B cell (primary cell): ENCODE measurements at regions not wholly inside any gene's neighbourhood (a gene's known extent, or its start where the extent isn't known, plus 50 kb on each side); places are given as distances from the start of the nearest gene placed in this dataset.
"Not testable (repeated sequence)": the region's sequence is repeated elsewhere in the genome, so short reads cannot be mapped to it uniquely, and the experiment has no call there.

Source experiments
- ATAC-seq: fragments of 200-7000 bp; cut with Tn5 transposase; one replicate; pipeline ENCODE4 v1.10.0; 2021; ENCODE audit warnings: low read depth, mild to moderate bottlenecking, moderate number of reproducible peaks, moderate library complexity
- CTCF ChIA-PET: fragments of 350-600 bp; sonication (Branson Sonifier 250); formaldehyde crosslinking; loops from one replicate; lab custom pipeline; 2021; ENCODE audit warnings: antibody characterized with exemption, inconsistent platforms; lab: Charles Lee
- POLR2A ChIA-PET: fragments of 350-600 bp; sonication (Branson Sonifier 250); formaldehyde crosslinking; loops from one replicate; lab custom pipeline; 2021; ENCODE audit warnings: antibody characterized with exemption; lab: Charles Lee
- DNase-seq: peaks from one replicate; pipeline ENCODE4 v3.0.0; 2013
- H2AFZ ChIP-seq: 2 replicates; pipeline ENCODE4 v1.6.1; 2012; ENCODE audit warnings: mild to moderate bottlenecking, low read depth, low read length; ENCODE audit not compliant: insufficient read depth, poor library complexity, severe bottlenecking
- H3K27ac ChIP-seq, 2 donors: 1 replicate in 1 of 2; 2 replicates in 1 of 2; pipeline ENCODE4 v1.5.1; 2012 to 2013; ENCODE audit warnings: low read length in 2 of 2, mild to moderate bottlenecking in 2 of 2, moderate library complexity in 1 of 2
- H3K27me3 ChIP-seq, 4 experiments: fragments of 200-600 bp in 1 of 4; sonication (generic) in 1 of 4; replicated peaks in 1 of 4; 1 replicate in 2 of 4; 2 replicates in 2 of 4; pipeline versions ENCODE4 v1.6.1 to v1.7.0; 2013 to 2016; ENCODE audit warnings: low read length in 3 of 4, mild to moderate bottlenecking in 2 of 4, mixed read lengths in 1 of 4, moderate library complexity in 1 of 4; ENCODE audit not compliant: insufficient read depth in 4 of 4, control insufficient read depth in 3 of 4; ENCODE audit errors: control extremely low read depth in 1 of 4
- H3K36me3 ChIP-seq, 2 experiments: replicated peaks in 1 of 2; 1 replicate in 1 of 2; 2 replicates in 1 of 2; pipeline versions ENCODE4 v1.6.1 to v1.7.1; 2013; ENCODE audit warnings: low read length in 1 of 2; ENCODE audit not compliant: insufficient read depth in 2 of 2, control insufficient read depth in 1 of 2; ENCODE audit errors: control extremely low read depth in 1 of 2, extremely low read depth in 1 of 2
- H3K4me1 ChIP-seq, 2 donors: fragments of 200-600 bp in 1 of 2; sonication (generic) in 1 of 2; 1 replicate in 1 of 2; 2 replicates in 1 of 2; pipeline versions ENCODE4 v1.5.1 to v1.6.1; 2013 to 2017; ENCODE audit warnings: low read length in 2 of 2; ENCODE audit not compliant: control insufficient read depth in 2 of 2, insufficient read depth in 2 of 2
- H3K4me2 ChIP-seq: replicated peaks from 2 replicates; pipeline ENCODE3; 2012; ENCODE audit warnings: mild to moderate bottlenecking, low read depth, low read length; ENCODE audit not compliant: poor library complexity, severe bottlenecking
- H3K4me3 ChIP-seq, 5 experiments: fragments of 200-600 bp in 1 of 5; sonication (generic) in 1 of 5; 1 replicate in 3 of 5; 2 replicates in 2 of 5; pipeline versions ENCODE4 v1.5.1 to v1.7.0; 2011 to 2016; ENCODE audit warnings: low read length in 4 of 5, mild to moderate bottlenecking in 4 of 5, low read depth in 2 of 5, control low read depth in 1 of 5, moderate library complexity in 1 of 5; ENCODE audit not compliant: insufficient read depth in 1 of 5; ENCODE audit errors: control extremely low read depth in 1 of 5, extremely low read depth in 1 of 5
- H3K79me2 ChIP-seq: fragments of 200-600 bp; sonication (generic); one replicate; pipeline ENCODE4 v1.6.0; 2016; ENCODE audit warnings: low read length; ENCODE audit not compliant: control insufficient read depth, insufficient read depth
- H3K9ac ChIP-seq: fragments of 200-600 bp; sonication (generic); 2 replicates; pipeline ENCODE4 v1.6.1; 2017; ENCODE audit warnings: mild to moderate bottlenecking, low read length, moderate library complexity
- H3K9me3 ChIP-seq, 3 donors: one replicate each; pipeline versions ENCODE4 v1.6.1 to v1.7.1; 2013; ENCODE audit warnings: low read length in 2 of 3; ENCODE audit not compliant: control insufficient read depth in 2 of 3, insufficient read depth in 1 of 3; ENCODE audit errors: control extremely low read depth in 1 of 3
- H4K20me1 ChIP-seq: 2 replicates; pipeline ENCODE4 v1.6.0; 2012; ENCODE audit warnings: mild to moderate bottlenecking, low read length; ENCODE audit not compliant: insufficient read depth, control insufficient read depth, poor library complexity, severe bottlenecking
- H3K27ac Mint-ChIP-seq: one replicate; pipeline ENCODE4 v1.8.0; 2021; ENCODE audit warnings: mixed read lengths
- H3K27me3 Mint-ChIP-seq: one replicate; pipeline ENCODE4 v1.8.0; 2021; ENCODE audit warnings: mixed read lengths
- H3K4me1 Mint-ChIP-seq: one replicate; pipeline ENCODE4 v1.8.0; 2021; ENCODE audit warnings: mixed read lengths
- H3K4me3 Mint-ChIP-seq: one replicate; pipeline ENCODE4 v1.8.0; 2021; ENCODE audit warnings: mixed read lengths
- H3K9me3 Mint-ChIP-seq: one replicate; pipeline ENCODE4 v1.8.0; 2022; ENCODE audit warnings: mixed read lengths; ENCODE audit not compliant: insufficient read depth
- CTCF ChIP-seq: fragments of 200-600 bp; IDR thresholded peaks from one replicate; pipeline ENCODE4 v1.8.0; 2022; ENCODE audit warnings: antibody characterized with exemption, mild to moderate bottlenecking
- EZH2 ChIP-seq: IDR thresholded peaks from 2 replicates; pipeline ENCODE4 v1.6.1; 2012; ENCODE audit warnings: borderline replicate concordance, low read depth, mild to moderate bottlenecking, moderate library complexity, low read length; ENCODE audit not compliant: insufficient read depth, poor library complexity, severe bottlenecking
- WGBS: methylation state at CpG from one replicate; pipeline ENCODE4 v1.1.5; 2013; ENCODE audit warnings: missing lambda C conversion rate; ENCODE audit not compliant: insufficient coverage; 5-methylcytosine and 5-hydroxymethylcytosine counted together
- intact Hi-C: fragments of 100-400 bp; cut with micrococcal nuclease; formaldehyde crosslinking; loops from one replicate; pipeline ENCODE4 v1.10.0; 2022

GRCh38 chr12:131213896-131214442 is 260.3 kb downstream of the ADGRD1 start:
- WGBS = 89% methylated on average over 10 of the region's 14 CpGs
- no peaks in the 10 kb centered on the region for H3K9me3 Mint-ChIP-seq
- ChIA-PET CTCF (no interaction called here), POLR2A (no interaction called here)
- peaks cover 20% of the 10 kb centered on the region for H3K27me3 Mint-ChIP-seq
- intact Hi-C loops = no loop called here
- no peaks in the 10 kb centered on the region for H3K36me3 ChIP-seq
- ATAC-seq = no peak
- H3K4me3 ChIP-seq = no peak overlapping the region
- no peak overlapping the region for H3K4me3 Mint-ChIP-seq
- no peaks in the 10 kb centered on the region for H4K20me1 ChIP-seq
- no peak overlapping the region for H3K27ac ChIP-seq
- peaks cover 9 to 10% of the 10 kb centered on the region in 2 donors for H3K4me1 ChIP-seq
- no peak overlapping the region for H2AFZ ChIP-seq
- no peak overlapping the region for H3K9ac ChIP-seq
- no peak for TF ChIP-seq EZH2
- no peak for TF ChIP-seq CTCF
- no peak for DNase-seq
- no peaks in the 10 kb centered on the region for H3K79me2 ChIP-seq
- H3K4me1 Mint-ChIP-seq = peaks cover 6% of the 10 kb centered on the region
- H3K9me3 ChIP-seq = peaks cover 0 to 6% (median 0%) of the 10 kb centered on the region in 3 donors
- no peak overlapping the region for H3K27ac Mint-ChIP-seq
- no peak overlapping the region for H3K4me2 ChIP-seq
- H3K27me3 ChIP-seq = peaks cover 0 to 4% (median 0%) of the 10 kb centered on the region in 4 experiments

DNA sequence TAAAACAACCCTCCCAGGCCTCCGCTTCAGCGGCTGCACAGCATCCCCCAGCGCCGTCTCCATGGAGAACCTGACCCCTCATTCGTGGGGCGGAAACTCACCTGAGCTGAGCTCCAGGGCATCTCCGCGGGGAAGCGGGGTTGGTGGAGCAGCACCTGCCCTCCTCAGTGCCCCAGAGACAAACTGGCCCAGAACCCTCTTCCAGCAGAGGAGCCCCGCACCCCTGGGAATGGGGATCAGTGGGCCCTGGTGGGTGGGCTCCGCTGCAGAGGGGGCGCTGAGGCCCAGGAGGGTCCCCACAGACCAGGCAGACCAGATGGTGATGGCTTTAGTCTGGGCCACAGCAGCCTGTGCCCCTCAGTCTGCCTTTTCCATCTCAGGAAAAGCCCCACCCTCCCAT is 261.2 kb downstream of the ADGRD1 start:
- WGBS = 89% methylated on average over 8 of the region's 12 CpGs
- H3K9ac ChIP-seq, H3K4me3 ChIP-seq, ATAC-seq, CTCF ChIA-PET, POLR2A ChIA-PET, H3K27ac ChIP-seq, H3K27ac Mint-ChIP-seq, H3K4me1 Mint-ChIP-seq, H2AFZ ChIP-seq, H3K27me3 ChIP-seq, intact Hi-C loops, H3K4me3 Mint-ChIP-seq, H3K36me3 ChIP-seq, H3K4me2 ChIP-seq, DNase-seq, H3K4me1 ChIP-seq, H3K79me2 ChIP-seq, H4K20me1 ChIP-seq, H3K9me3 Mint-ChIP-seq, H3K9me3 ChIP-seq: not testable (repeated sequence)
- H3K27me3 Mint-ChIP-seq = peaks cover 21% of the 10 kb centered on the region

GRCh38 chr12:131216587-131216986 is 262.9 kb downstream of the ADGRD1 start:
- peaks cover 30% of the 10 kb centered on the region for H3K27me3 Mint-ChIP-seq
- H3K27ac Mint-ChIP-seq, intact Hi-C loops, H3K4me1 ChIP-seq, H3K27ac ChIP-seq, H3K4me3 Mint-ChIP-seq, ATAC-seq, H3K4me3 ChIP-seq, H4K20me1 ChIP-seq, H3K9ac ChIP-seq, H3K36me3 ChIP-seq, H3K79me2 ChIP-seq, CTCF ChIA-PET, H3K9me3 Mint-ChIP-seq, DNase-seq, H3K27me3 ChIP-seq, H3K9me3 ChIP-seq, H2AFZ ChIP-seq, H3K4me2 ChIP-seq, POLR2A ChIA-PET, H3K4me1 Mint-ChIP-seq: not testable (repeated sequence)
- whole genome bisulfite sequencing = 15% methylated on average over 11 of the region's 14 CpGs
